ENCODE measurements at regions not wholly inside any gene's neighbourhood (a gene's known extent, or its start where the extent isn't known, plus 50 kb on each side); places are given as distances from the start of the nearest gene placed in this dataset.

GRCh38 chr6:28774292-28775051 is 149.3 kb downstream of the TRIM27 start:
- in situ Hi-C loops (cut with MboI; ENCODE audit: low sequenced_read_pairs, unreplicated experiment): no loop called here
- no peak for TF ChIP-seq CTCF (IDR thresholded peaks at IDR 0.05; ENCODE audit: borderline replicate concordance, control extremely low read depth, extremely low read depth, insufficient read depth, missing control alignments)
- no peak for DNase-seq (ENCODE audit: low spot score)

DNA sequence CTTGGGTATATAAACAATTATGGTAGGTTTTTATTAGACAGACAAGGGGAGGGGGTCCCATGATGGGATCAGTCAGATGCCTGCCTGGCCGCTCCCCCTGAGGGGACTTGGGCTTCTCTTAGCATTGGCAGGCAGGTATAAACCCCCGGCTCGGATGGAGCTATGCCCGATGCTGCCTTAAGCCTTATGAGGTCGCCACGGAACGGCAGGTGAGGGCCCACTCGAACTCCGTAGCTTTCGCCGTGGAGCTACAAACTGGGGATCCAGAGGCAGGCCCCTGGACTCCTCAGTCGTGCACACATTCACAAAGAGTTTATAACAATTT is 148.8 kb downstream of the TRIM27 start:
- in situ Hi-C loops (cut with MboI; ENCODE audit: low sequenced_read_pairs, unreplicated experiment): no loop called here
- no peak for DNase-seq (ENCODE audit: low spot score)
- no peak for TF ChIP-seq CTCF (IDR thresholded peaks at IDR 0.05; ENCODE audit: borderline replicate concordance, control extremely low read depth, extremely low read depth, insufficient read depth, missing control alignments)

DNA sequence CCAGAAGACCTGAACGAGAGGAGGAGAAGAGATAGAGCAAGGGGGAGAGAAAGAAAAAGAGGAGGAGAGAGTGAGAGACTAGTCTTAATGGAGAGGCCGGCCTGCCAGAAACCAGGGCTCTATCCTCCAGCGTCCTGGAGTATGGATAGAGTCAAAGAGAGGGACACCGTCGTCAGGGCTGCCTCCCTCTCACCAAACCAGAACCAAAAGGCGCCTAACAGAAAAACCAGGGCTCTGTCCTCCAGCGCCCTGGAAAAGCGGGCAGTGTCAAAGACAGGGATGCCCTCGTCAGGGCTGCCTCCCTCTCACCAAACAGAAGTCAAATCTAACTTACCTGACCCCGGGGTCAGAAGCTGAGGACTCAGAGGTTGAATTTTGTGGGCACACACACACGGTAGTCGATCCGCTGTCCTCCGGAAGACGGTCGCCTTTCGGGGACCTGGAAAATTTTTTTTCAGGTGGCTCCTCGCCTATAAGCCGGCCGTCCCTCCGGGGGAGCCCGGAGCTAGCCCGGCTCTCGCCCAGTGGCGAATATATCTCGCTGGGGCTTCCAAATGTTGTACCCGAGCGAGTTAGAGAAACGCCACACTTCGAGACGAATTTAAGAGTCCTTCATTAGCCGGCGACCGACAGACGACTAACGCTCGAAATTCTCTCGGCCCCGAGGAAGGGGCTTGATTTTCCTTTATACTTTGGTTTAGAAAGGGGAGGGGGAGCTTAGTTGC is 148.2 kb downstream of the TRIM27 start:
- no peak for TF ChIP-seq CTCF (IDR thresholded peaks at IDR 0.05; ENCODE audit: borderline replicate concordance, control extremely low read depth, extremely low read depth, insufficient read depth, missing control alignments)
- no peak for DNase-seq (ENCODE audit: low spot score)
- in situ Hi-C loops (cut with MboI; ENCODE audit: low sequenced_read_pairs, unreplicated experiment): no loop called here

- DNase-seq (ENCODE audit: low spot score): no peak
- in situ Hi-C loops (cut with MboI; ENCODE audit: low sequenced_read_pairs, unreplicated experiment): no loop called here
- no peak for TF ChIP-seq CTCF (IDR thresholded peaks at IDR 0.05; ENCODE audit: borderline replicate concordance, control extremely low read depth, extremely low read depth, insufficient read depth, missing control alignments)
Observed at GRCh38 chr6:28776269-28777146, 147.3 kb downstream of the TRIM27 start.

DNA sequence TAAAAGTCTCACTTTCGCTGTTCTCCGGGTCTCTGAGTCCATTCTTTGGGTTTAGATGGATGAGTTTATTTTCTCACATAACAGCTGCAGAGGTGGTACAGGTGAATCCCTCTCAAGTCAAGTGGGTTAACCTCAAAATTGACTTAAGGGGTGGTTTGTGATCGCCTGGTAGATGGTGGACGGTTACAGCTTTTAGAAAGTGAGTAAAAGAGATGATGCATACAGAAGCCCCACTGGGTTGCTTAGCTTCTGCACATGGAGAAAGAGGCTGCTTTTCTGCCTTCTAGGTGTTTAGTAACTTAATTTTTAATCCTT is 146.7 kb downstream of the TRIM27 start:
- DNase-seq (ENCODE audit: low spot score): no peak
- TF ChIP-seq CTCF (IDR thresholded peaks at IDR 0.05; ENCODE audit: borderline replicate concordance, control extremely low read depth, extremely low read depth, insufficient read depth, missing control alignments): no peak
- in situ Hi-C loops (cut with MboI; ENCODE audit: low sequenced_read_pairs, unreplicated experiment): no loop called here

GRCh38 chr6:28782113-28782673 is 141.6 kb downstream of the TRIM27 start:
- in situ Hi-C loops (cut with MboI; ENCODE audit: low sequenced_read_pairs, unreplicated experiment): no loop called here
- TF ChIP-seq CTCF (IDR thresholded peaks at IDR 0.05; ENCODE audit: borderline replicate concordance, control extremely low read depth, extremely low read depth, insufficient read depth, missing control alignments): no peak
- DNase-seq (ENCODE audit: low spot score): no peak

All from GM13976 (cell line).